GM10266 (cell line): ENCODE measurements at regions not wholly inside any gene's neighbourhood (a gene's known extent, or its start where the extent isn't known, plus 50 kb on each side); places are given as distances from the start of the nearest gene placed in this dataset.

Experiments used
- DNase-seq: peaks from one replicate; pipeline ENCODE4 v3.0.0; 2012; ENCODE audit errors: extremely low spot score
- CTCF ChIP-seq: IDR thresholded peaks from 2 replicates; pipeline ENCODE4 v1.5.1; 2012; ENCODE audit warnings: mild to moderate bottlenecking, low read depth; ENCODE audit not compliant: control insufficient read depth, insufficient read depth; ENCODE audit errors: missing control alignments

DNA sequence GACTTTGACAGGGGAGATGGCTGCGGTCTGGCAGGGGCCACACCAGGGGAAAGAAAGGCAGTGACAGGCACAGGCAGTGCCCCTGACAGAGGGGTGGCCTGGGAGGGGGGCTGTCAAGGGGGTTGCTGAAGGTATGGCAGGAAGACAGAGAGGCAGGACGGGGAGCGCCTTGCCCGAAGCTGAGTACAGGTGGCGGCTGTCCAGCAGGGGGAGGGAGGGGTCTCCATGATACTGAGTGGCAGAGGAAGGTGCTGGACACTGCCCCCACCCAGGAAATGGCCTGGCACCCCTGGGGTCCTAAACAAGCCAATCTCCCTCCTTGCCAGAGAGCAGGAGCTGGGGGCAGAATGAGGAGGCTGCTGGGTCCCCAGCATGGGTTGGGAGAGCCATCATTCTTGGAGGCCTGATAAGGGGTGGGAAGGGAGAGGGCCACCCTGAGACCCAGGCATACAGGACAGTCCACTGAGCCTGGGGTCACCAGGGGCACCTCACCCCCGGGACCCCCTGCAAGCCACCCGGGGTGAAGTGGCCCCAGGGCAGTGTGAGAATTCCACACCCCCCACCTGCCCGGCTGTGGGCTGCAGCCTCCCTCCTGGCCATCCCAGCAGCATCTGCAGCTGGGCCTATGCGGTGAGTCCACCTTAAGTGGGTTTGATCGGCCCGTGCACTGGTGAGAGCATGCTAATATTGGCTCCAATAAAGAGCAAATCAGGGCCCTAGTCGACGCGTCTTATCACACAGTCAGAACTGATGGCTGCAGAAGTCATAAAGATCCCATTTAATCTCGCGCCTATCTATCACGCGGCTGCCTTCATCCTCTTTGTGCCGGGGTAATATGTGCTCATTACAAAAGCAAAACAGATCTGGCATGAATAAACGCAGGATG, 108.5 kb downstream of the FAM53A start:
- no peak for TF ChIP-seq CTCF

GRCh38 chr4:1574601-1575417, 109.3 kb downstream of the FAM53A start:
- no peak for DNase-seq
- no peak for TF ChIP-seq CTCF

More for the DNA sequence above, 108.5 kb downstream of the FAM53A start:
- no peak for DNase-seq

DNA sequence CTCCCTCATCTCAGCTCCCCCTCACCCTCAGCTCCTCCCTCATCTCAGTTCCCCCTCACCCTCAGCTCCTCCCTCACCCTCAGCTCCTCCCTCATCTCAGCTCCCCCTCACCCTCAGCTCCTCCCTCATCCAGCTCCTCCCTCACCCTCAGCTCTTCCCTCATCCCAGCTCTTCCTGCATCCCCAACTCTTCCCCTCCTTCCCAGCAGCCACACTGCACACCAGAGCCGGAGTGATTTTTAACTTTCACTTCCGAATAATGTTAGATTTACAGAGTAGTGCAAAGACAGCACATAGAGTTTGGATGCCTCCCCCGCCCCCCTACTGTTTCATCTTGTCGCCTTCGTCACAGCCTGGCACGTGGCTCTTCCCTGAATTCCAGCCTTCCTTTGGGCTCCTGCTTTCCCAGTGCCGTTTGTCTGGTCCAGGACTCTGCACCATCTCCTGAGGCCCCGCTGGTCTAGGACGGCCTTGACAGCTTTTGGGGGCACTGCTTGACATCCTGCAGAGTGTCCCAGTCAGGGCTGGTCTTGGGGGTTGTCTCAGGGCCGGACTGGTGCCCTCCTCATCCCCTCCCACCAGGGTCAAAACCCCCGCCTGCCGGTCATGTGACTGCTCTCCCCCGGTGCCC, 110.2 kb downstream of the FAM53A start:
- no peak for DNase-seq
- TF ChIP-seq CTCF: no peak

DNA sequence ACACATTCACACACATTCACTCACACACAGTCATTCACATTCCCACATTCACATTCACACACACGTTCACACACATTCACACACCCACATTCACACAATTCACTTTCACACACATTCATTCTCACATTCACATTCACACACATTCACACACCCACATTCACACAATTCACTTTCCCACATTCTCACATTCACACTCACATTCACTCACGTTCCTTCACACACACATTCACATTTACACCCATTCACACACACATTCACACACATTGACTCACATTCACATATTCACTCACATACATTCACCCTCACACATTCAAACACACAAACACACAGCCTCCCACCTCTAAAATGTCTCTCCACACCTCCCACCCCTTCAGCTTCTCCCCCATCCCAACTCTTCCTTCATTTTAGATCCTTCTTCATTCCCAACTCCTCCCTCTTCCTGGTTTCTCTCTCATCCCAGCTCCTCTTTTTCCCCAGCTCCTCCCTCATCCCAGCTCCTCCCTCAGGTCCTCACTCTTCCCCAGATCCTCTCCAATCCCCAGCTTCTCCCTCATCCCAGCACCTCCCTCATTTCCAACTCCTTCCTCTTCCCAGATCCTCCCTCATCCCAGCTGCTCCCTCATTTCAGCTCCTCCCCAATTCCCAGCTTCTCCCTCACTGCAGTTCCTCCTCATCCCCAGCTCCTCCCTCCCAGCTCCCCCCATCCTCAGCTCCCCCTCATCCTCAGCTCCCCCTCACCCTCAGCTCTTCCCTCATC, 111.0 kb downstream of the FAM53A start:
- DNase-seq: no peak
- TF ChIP-seq CTCF: no peak

DNA sequence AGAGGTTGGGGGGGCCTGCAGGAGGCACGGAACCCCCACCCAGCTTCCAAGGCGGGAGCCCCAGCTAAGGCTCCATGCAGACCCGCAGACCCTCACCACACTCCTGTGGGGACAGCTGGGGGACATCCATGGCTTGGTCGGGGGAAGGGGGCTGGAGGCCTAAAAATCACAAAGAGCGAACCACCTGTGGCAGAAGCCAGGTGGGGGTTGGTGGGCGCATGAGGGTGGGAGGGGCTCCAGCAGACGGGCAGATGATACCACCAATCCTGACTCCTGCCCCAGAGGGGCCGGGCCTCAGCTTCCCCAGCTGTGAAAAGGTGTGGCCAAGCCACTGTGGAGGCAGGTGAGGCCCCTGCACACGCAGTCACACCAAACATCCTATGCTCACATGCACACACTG, 111.6 kb downstream of the FAM53A start:
- DNase-seq: no peak

More for the DNA sequence above, 111.6 kb downstream of the FAM53A start:
- no peak for TF ChIP-seq CTCF
